ENCODE measurements at regions not wholly inside any gene's neighbourhood (a gene's known extent, or its start where the extent isn't known, plus 50 kb on each side); places are given as distances from the start of the nearest gene placed in this dataset.

- H3K4me3 ChIP-seq (ENCODE audit: low read depth, low read length): no peak overlapping the region
- in situ Hi-C loops (cut with HindIII; ENCODE audit: low sequenced_read_pairs): no loop called here
- no peak for TF ChIP-seq CTCF (IDR thresholded peaks at IDR 0.05; ENCODE audit: low read depth, low read length)
- DNase-seq (ENCODE audit: low read depth, low spot score): no peak
Observed at GRCh38 chr4:186852073-186852420, 128.4 kb upstream of the FAT1 start.

- DNase-seq (ENCODE audit: low read depth, low spot score): no peak
Observed at GRCh38 chr4:186852964-186853391, 129.3 kb upstream of the FAT1 start.

GRCh38 chr4:186854256-186854655 is 130.6 kb upstream of the FAT1 start:
- in situ Hi-C loops (cut with HindIII; ENCODE audit: low sequenced_read_pairs): no loop called here
- TF ChIP-seq CTCF (IDR thresholded peaks at IDR 0.05; ENCODE audit: low read depth, low read length): no peak
- DNase-seq (ENCODE audit: low read depth, low spot score): no peak
- H3K4me3 ChIP-seq (ENCODE audit: low read depth, low read length): no peak overlapping the region

More at GRCh38 chr4:186852964-186853391, 129.3 kb upstream of the FAT1 start:
- in situ Hi-C loops (cut with HindIII; ENCODE audit: low sequenced_read_pairs): no loop called here
- no peak overlapping the region for H3K4me3 ChIP-seq (ENCODE audit: low read depth, low read length)
- no peak for TF ChIP-seq CTCF (IDR thresholded peaks at IDR 0.05; ENCODE audit: low read depth, low read length)

GRCh38 chr4:186855111-186855510 is 131.5 kb upstream of the FAT1 start:
- no peak for TF ChIP-seq CTCF (IDR thresholded peaks at IDR 0.05; ENCODE audit: low read depth, low read length)
- H3K4me3 ChIP-seq (ENCODE audit: low read depth, low read length): no peak overlapping the region
- in situ Hi-C loops (cut with HindIII; ENCODE audit: low sequenced_read_pairs): no loop called here
- no peak for DNase-seq (ENCODE audit: low read depth, low spot score)

- in situ Hi-C loops (cut with HindIII; ENCODE audit: low sequenced_read_pairs): no loop called here
- H3K4me3 ChIP-seq (ENCODE audit: low read depth, low read length): no peak overlapping the region
- DNase-seq (ENCODE audit: low read depth, low spot score): no peak
- no peak for TF ChIP-seq CTCF (IDR thresholded peaks at IDR 0.05; ENCODE audit: low read depth, low read length)
Observed at GRCh38 chr4:186857793-186858192, 134.1 kb upstream of the FAT1 start.

GRCh38 chr4:186858355-186858754 is 134.7 kb upstream of the FAT1 start:
- in situ Hi-C loops (cut with HindIII; ENCODE audit: low sequenced_read_pairs): no loop called here
- no peak overlapping the region for H3K4me3 ChIP-seq (ENCODE audit: low read depth, low read length)
- TF ChIP-seq CTCF (IDR thresholded peaks at IDR 0.05; ENCODE audit: low read depth, low read length): no peak
- DNase-seq (ENCODE audit: low read depth, low spot score): no peak

- H3K4me3 ChIP-seq (ENCODE audit: low read depth, low read length): no peak overlapping the region
- no peak for TF ChIP-seq CTCF (IDR thresholded peaks at IDR 0.05; ENCODE audit: low read depth, low read length)
- in situ Hi-C loops (cut with HindIII; ENCODE audit: low sequenced_read_pairs): no loop called here
- no peak for DNase-seq (ENCODE audit: low read depth, low spot score)
Observed at GRCh38 chr4:186859420-186859819, 135.8 kb upstream of the FAT1 start.

All from astrocyte of the spinal cord (primary cell).